ENCODE measurements at regions not wholly inside any gene's neighbourhood (a gene's known extent, or its start where the extent isn't known, plus 50 kb on each side); places are given as distances from the start of the nearest gene placed in this dataset.

DNA sequence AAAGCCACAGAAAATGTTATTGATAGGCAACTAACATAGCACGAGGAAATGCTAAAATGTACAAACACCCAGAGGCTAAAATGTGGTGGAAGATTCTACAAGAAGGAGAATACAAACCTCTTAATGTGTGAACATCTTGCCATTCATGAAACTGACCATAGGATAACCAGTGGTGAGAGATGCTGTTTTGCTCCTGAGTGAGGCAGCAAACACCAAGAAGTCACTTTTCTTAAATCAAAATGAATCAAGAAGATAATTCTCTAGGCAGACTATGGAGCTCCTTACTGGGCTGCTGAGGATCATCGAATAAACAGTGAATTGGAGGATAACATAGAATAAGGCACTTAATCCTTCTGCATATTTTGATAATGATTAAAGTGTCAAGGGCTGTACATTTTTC, 375.4 kb upstream of the SLITRK6 start:
- DNase-seq, result no peak
- Histone ChIP-seq H3K4me1 (no peaks in the 10 kb centered on the region), H3K4me3 (replicated peaks in 1 of 3) (no peak overlapping the region), H3K27me3 (no peaks in the 10 kb centered on the region), H3K27ac (no peak overlapping the region), H3K9me3 (no peaks in the 10 kb centered on the region), H3K36me3 (no peaks in the 10 kb centered on the region)
- intact Hi-C loops (cut with DNase I), result no loop called here
- no peak for TF ChIP-seq POLR2A (IDR thresholded peaks at IDR 0.05)
- TF ChIP-seq, protein P1, sequence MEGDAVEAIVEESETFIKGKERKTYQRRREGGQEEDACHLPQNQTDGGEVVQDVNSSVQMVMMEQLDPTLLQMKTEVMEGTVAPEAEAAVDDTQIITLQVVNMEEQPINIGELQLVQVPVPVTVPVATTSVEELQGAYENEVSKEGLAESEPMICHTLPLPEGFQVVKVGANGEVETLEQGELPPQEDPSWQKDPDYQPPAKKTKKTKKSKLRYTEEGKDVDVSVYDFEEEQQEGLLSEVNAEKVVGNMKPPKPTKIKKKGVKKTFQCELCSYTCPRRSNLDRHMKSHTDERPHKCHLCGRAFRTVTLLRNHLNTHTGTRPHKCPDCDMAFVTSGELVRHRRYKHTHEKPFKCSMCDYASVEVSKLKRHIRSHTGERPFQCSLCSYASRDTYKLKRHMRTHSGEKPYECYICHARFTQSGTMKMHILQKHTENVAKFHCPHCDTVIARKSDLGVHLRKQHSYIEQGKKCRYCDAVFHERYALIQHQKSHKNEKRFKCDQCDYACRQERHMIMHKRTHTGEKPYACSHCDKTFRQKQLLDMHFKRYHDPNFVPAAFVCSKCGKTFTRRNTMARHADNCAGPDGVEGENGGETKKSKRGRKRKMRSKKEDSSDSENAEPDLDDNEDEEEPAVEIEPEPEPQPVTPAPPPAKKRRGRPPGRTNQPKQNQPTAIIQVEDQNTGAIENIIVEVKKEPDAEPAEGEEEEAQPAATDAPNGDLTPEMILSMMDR (IDR thresholded peaks at IDR 0.05), result no peak
- WGBS, 2 donors, result 81 to 82% methylated on average over 2 of the region's 2 CpGs

- Histone ChIP-seq H3K27ac (no peak overlapping the region), H3K9me3 (no peaks in the 10 kb centered on the region), H3K36me3 (no peaks in the 10 kb centered on the region), H3K4me3 (replicated peaks in 1 of 3) (no peak overlapping the region), H3K27me3 (no peaks in the 10 kb centered on the region), H3K4me1 (no peaks in the 10 kb centered on the region)
- 75 to 77% methylated on average over 3 of the region's 3 CpGs for WGBS, 2 donors
- no peak for DNase-seq
- intact Hi-C loops (cut with DNase I), result no loop called here
- TF ChIP-seq, protein P1 (IDR thresholded peaks at IDR 0.05), result no peak
- TF ChIP-seq POLR2A (IDR thresholded peaks at IDR 0.05), result no peak
Observed at GRCh38 chr13:86172961-86173360, 373.7 kb upstream of the SLITRK6 start.

GRCh38 chr13:86161257-86161656, 362.0 kb upstream of the SLITRK6 start:
- H3K4me3 ChIP-seq (replicated peaks in 1 of 3), result no peak overlapping the region
- intact Hi-C loops (cut with DNase I), result no loop called here
- 70 to 76% methylated on average over 1 of the region's 1 CpG for WGBS, 2 donors

GRCh38 chr13:86155756-86156155, 356.5 kb upstream of the SLITRK6 start:
- intact Hi-C loops (cut with DNase I), result no loop called here
- H3K27ac ChIP-seq, result no peak overlapping the region
- WGBS, 2 donors, result 84 to 86% methylated on average over 3 of the region's 3 CpGs
- no peaks in the 10 kb centered on the region for H3K4me1 ChIP-seq
- H3K9me3 ChIP-seq, result no peaks in the 10 kb centered on the region
- TF ChIP-seq, protein P1 (IDR thresholded peaks at IDR 0.05), result no peak
- TF ChIP-seq POLR2A (IDR thresholded peaks at IDR 0.05), result no peak
- no peaks in the 10 kb centered on the region for H3K36me3 ChIP-seq
- H3K4me3 ChIP-seq (replicated peaks in 1 of 3), result no peak overlapping the region
- no peaks in the 10 kb centered on the region for H3K27me3 ChIP-seq
- DNase-seq, result no peak

More at GRCh38 chr13:86161257-86161656, 362.0 kb upstream of the SLITRK6 start:
- no peaks in the 10 kb centered on the region for H3K4me1 ChIP-seq
- H3K27ac ChIP-seq, result no peak overlapping the region
- no peaks in the 10 kb centered on the region for H3K27me3 ChIP-seq
- DNase-seq, result no peak
- TF ChIP-seq, protein P1 (IDR thresholded peaks at IDR 0.05), result no peak
- TF ChIP-seq POLR2A (IDR thresholded peaks at IDR 0.05), result no peak
- H3K36me3 ChIP-seq, result no peaks in the 10 kb centered on the region
- H3K9me3 ChIP-seq, result no peaks in the 10 kb centered on the region

GRCh38 chr13:86142080-86142479, 342.9 kb upstream of the SLITRK6 start:
- Histone ChIP-seq H3K27me3 (no peaks in the 10 kb centered on the region), H3K4me3 (replicated peaks in 1 of 3) (no peak overlapping the region), H3K36me3 (no peaks in the 10 kb centered on the region), H3K4me1 (no peaks in the 10 kb centered on the region), H3K27ac (no peak overlapping the region), H3K9me3 (no peaks in the 10 kb centered on the region)
- WGBS, 2 donors, result 81 to 86% methylated on average over 4 of the region's 4 CpGs
- no peak for TF ChIP-seq POLR2A (IDR thresholded peaks at IDR 0.05)
- TF ChIP-seq, protein P1 (IDR thresholded peaks at IDR 0.05), result no peak
- intact Hi-C loops (cut with DNase I), result no loop called here
- no peak for DNase-seq

Measured in thyroid gland (tissue), 4 donors.